ENCODE measurements at regions not wholly inside any gene's neighbourhood (a gene's known extent, or its start where the extent isn't known, plus 50 kb on each side); places are given as distances from the start of the nearest gene placed in this dataset.
A peak's percentile ranks its signal among the peaks of the same experiment; 100 is the strongest.

DNA sequence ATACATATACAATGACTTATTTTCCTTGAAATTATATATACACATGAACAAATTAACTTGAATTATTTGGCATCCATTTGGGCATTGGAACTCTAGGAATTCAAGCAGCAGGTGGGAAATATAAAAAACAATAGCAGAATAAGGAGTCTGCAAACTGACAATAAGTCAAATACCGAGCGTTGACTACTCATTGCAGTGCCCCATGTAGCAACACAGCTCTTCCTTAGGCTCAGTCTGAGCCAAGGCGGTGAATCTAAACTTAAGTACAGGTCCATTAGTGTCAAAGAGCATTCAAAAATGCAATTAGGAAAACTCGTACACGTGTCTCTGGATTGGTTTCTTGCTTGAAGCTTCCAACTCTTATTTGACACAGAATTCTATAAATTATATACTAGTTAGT is 462.5 kb upstream of the KLF12 start:
- H3K4me1 Mint-ChIP-seq (ENCODE audit: insufficient read depth, unreplicated experiment): no peaks in the 10 kb centered on the region
- intact Hi-C loops (cut with micrococcal nuclease): no loop called here
- no peak overlapping the region for H3K27ac Mint-ChIP-seq (ENCODE audit: low read depth, unreplicated experiment)
- H3K36me3 Mint-ChIP-seq (ENCODE audit: insufficient read depth, unreplicated experiment): no peaks in the 10 kb centered on the region
- no TSS peak for BruUV-seq (replicated peaks)
- H3K9me3 Mint-ChIP-seq (ENCODE audit: unreplicated experiment): no peaks in the 10 kb centered on the region
- no peak for DNase-seq (ENCODE audit: unreplicated experiment)
- H3K27me3 Mint-ChIP-seq (ENCODE audit: insufficient read depth, unreplicated experiment): no peaks in the 10 kb centered on the region
- POLR2A ChIA-PET: interaction anchor here (0.7 kb wide), 1 partner anchor 26 kb away, joined by 3 read pairs; no protein-coding TSS in a partner anchor
- CTCF ChIA-PET: interaction anchor here (1.0 to 1.1 kb wide), 2 partner anchors 10 to 623 kb away, joined by 3 to 4 read pairs; no protein-coding TSS in a partner anchor
- TF ChIP-seq, protein P1, sequence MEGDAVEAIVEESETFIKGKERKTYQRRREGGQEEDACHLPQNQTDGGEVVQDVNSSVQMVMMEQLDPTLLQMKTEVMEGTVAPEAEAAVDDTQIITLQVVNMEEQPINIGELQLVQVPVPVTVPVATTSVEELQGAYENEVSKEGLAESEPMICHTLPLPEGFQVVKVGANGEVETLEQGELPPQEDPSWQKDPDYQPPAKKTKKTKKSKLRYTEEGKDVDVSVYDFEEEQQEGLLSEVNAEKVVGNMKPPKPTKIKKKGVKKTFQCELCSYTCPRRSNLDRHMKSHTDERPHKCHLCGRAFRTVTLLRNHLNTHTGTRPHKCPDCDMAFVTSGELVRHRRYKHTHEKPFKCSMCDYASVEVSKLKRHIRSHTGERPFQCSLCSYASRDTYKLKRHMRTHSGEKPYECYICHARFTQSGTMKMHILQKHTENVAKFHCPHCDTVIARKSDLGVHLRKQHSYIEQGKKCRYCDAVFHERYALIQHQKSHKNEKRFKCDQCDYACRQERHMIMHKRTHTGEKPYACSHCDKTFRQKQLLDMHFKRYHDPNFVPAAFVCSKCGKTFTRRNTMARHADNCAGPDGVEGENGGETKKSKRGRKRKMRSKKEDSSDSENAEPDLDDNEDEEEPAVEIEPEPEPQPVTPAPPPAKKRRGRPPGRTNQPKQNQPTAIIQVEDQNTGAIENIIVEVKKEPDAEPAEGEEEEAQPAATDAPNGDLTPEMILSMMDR (IDR thresholded peaks at IDR 0.05; ENCODE audit: unreplicated experiment): no peak
- no peak overlapping the region for H3K4me3 Mint-ChIP-seq (ENCODE audit: unreplicated experiment)

DNA sequence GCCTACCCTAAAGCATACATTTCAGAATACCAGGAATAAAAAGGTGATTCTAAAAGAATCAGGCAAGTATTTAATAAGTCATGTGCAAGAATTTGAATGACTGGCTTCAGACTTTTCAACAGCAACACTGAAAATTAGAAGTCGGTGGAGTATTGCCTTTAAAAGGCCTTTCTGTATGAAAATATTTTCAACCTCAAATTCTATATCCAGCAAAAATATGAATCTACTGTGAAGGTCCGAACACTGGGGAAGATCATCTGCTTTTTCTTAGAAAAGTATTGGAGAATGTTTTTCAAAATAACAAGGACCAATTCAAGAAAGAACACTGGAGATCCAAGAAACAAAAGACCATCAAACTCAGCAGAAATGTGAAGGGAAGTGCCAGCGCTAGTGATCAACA is 459.5 kb upstream of the KLF12 start:
- ChIA-PET POLR2A (interaction anchor here (0.6 kb wide), 1 partner anchor 28 kb away, joined by 3 read pairs; no protein-coding TSS in a partner anchor), CTCF (interaction anchor here (0.5 kb wide), 1 partner anchor 386 kb away, joined by 3 read pairs; no protein-coding TSS in a partner anchor)
- no peaks in the 10 kb centered on the region for H3K36me3 Mint-ChIP-seq (ENCODE audit: insufficient read depth, unreplicated experiment)
- H3K27ac Mint-ChIP-seq (ENCODE audit: low read depth, unreplicated experiment): no peak overlapping the region
- H3K4me3 Mint-ChIP-seq (ENCODE audit: unreplicated experiment): no peak overlapping the region
- DNase-seq (ENCODE audit: unreplicated experiment): no peak
- no TSS peak for BruUV-seq (replicated peaks)
- H3K9me3 Mint-ChIP-seq (ENCODE audit: unreplicated experiment): no peaks in the 10 kb centered on the region
- H3K27me3 Mint-ChIP-seq (ENCODE audit: insufficient read depth, unreplicated experiment): no peaks in the 10 kb centered on the region
- TF ChIP-seq, protein P1 (IDR thresholded peaks at IDR 0.05; ENCODE audit: unreplicated experiment): no peak
- H3K4me1 Mint-ChIP-seq (ENCODE audit: insufficient read depth, unreplicated experiment): no peaks in the 10 kb centered on the region
- intact Hi-C loops (cut with micrococcal nuclease): no loop called here

DNA sequence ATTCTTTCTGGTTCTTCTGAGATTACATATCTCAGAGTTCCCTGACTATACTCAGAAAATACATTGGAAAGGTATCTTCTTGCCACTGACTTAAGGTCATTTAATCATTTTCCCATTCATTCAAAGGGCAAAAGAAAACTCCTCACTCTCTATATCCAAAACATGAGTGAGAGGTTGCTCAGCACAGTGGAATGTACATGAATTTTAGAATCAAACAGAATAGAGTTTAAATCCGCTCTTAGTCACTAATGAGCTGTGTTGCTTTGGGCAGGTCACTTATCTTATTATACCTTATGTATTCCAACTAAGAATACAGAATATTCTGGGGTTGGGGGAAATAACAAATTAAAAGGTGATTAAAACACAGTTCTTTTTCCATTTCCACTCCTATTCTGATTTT is 452.6 kb upstream of the KLF12 start:
- TF ChIP-seq, protein P1 (IDR thresholded peaks at IDR 0.05; ENCODE audit: unreplicated experiment): no peak
- Mint-ChIP-seq H3K4me1 (ENCODE audit: insufficient read depth, unreplicated experiment) (no peaks in the 10 kb centered on the region), H3K36me3 (ENCODE audit: insufficient read depth, unreplicated experiment) (no peaks in the 10 kb centered on the region), H3K27ac (ENCODE audit: low read depth, unreplicated experiment) (no peak overlapping the region), H3K9me3 (ENCODE audit: unreplicated experiment) (no peaks in the 10 kb centered on the region), H3K27me3 (ENCODE audit: insufficient read depth, unreplicated experiment) (no peaks in the 10 kb centered on the region), H3K4me3 (ENCODE audit: unreplicated experiment) (no peak overlapping the region)
- intact Hi-C loops (cut with micrococcal nuclease): no loop called here
- no TSS peak for BruUV-seq (replicated peaks)
- no peak for DNase-seq (ENCODE audit: unreplicated experiment)
- POLR2A ChIA-PET: no interaction called here
- CTCF ChIA-PET: interaction anchor here (1.0 kb wide), 1 partner anchor 9 kb away, joined by 4 read pairs; no protein-coding TSS in a partner anchor

DNA sequence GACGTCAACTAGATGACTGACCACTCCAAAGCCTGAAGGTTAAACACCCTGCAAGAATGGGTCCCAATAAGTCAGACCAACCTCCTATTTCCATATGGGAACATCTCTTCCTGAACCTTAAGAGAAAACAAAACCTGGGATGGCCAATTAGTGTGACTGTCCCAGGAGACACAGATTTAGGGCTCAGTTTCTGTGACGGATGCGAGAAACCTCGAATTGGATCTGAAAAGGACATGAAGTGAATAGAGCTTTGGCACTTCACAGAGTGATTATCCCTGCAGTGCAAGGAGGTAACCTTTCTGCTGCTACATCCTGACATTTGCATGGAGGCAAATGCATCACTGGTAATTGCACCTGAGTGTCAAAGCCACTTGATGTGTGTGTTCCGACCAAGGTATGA is 442.2 kb upstream of the KLF12 start:
- H3K4me3 Mint-ChIP-seq (ENCODE audit: unreplicated experiment): peak overlapping the region; percentile 56
- no TSS peak for BruUV-seq (replicated peaks)
- peaks cover 6% of the 10 kb centered on the region for H3K4me1 Mint-ChIP-seq (ENCODE audit: insufficient read depth, unreplicated experiment)
- TF ChIP-seq, protein P1 (IDR thresholded peaks at IDR 0.05; ENCODE audit: unreplicated experiment): no peak
- POLR2A ChIA-PET: no interaction called here
- intact Hi-C loops (cut with micrococcal nuclease): no loop called here
- CTCF ChIA-PET: no interaction called here
- no peak overlapping the region for H3K27ac Mint-ChIP-seq (ENCODE audit: low read depth, unreplicated experiment)
- no peaks in the 10 kb centered on the region for H3K9me3 Mint-ChIP-seq (ENCODE audit: unreplicated experiment)
- no peaks in the 10 kb centered on the region for H3K27me3 Mint-ChIP-seq (ENCODE audit: insufficient read depth, unreplicated experiment)
- H3K36me3 Mint-ChIP-seq (ENCODE audit: insufficient read depth, unreplicated experiment): no peaks in the 10 kb centered on the region
- no peak for DNase-seq (ENCODE audit: unreplicated experiment)
